PC-3 (cell line): ENCODE measurements at regions not wholly inside any gene's neighbourhood (a gene's known extent, or its start where the extent isn't known, plus 50 kb on each side); places are given as distances from the start of the nearest gene placed in this dataset.

Experiments
- ATAC-seq: fragments of 200-7000 bp; cut with Tn5 transposase; 2 replicates; pipeline ENCODE4 v1.9.1; 2020; ENCODE audit warnings: mild to moderate bottlenecking, moderate library complexity
- BruUV-seq: library from RNA; stranded (reverse); fragments of 400-500 nt; replicated peaks from 2 replicates; lab custom pipeline; 2021; lab: Mats Ljungman, UMichigan
- CTCF ChIA-PET: fragments of 300-600 bp; sonication (Branson Sonifier 250); formaldehyde crosslinking; loops from one replicate; lab custom pipeline; 2022; ENCODE audit warnings: antibody characterized with exemption; lab: Charles Lee
- POLR2A ChIA-PET: fragments of 300-600 bp; sonication (Branson Sonifier 250); formaldehyde crosslinking; loops from one replicate; lab custom pipeline; 2022; ENCODE audit warnings: antibody characterized with exemption; ENCODE audit not compliant: unreplicated experiment; lab: Charles Lee
- DNase-seq: peaks from one replicate; pipeline ENCODE4 v3.0.0-alpha.2; 2015
- H2AFZ ChIP-seq: fragments of 300-600 bp; sonication (generic); 2 replicates; pipeline ENCODE4 v1.6.0; 2016; ENCODE audit warnings: antibody characterized with exemption, low read length
- H3F3A ChIP-seq: fragments of 300-600 bp; sonication (generic); one replicate; pipeline ENCODE4 v1.6.0; 2017; ENCODE audit warnings: antibody characterized with exemption, low read length, control low read depth, mild to moderate bottlenecking; ENCODE audit not compliant: unreplicated experiment
- H3K27ac ChIP-seq: fragments of 300-600 bp; sonication (generic); 2 replicates; pipeline ENCODE4 v1.5.1; 2016; ENCODE audit warnings: mild to moderate bottlenecking, low read length
- H3K27me3 ChIP-seq: fragments of 300-600 bp; sonication (generic); 2 replicates; pipeline ENCODE4 v1.6.1; 2016; ENCODE audit warnings: low read length, mixed read lengths
- H3K36me3 ChIP-seq: fragments of 300-600 bp; sonication (generic); 2 replicates; pipeline ENCODE4 v1.6.1; 2016; ENCODE audit warnings: low read depth, mixed run types, low read length, mixed read lengths
- H3K4me1 ChIP-seq: fragments of 300-600 bp; sonication (generic); 2 replicates; pipeline ENCODE4 v1.5.1; 2016; ENCODE audit warnings: low read length; ENCODE audit not compliant: insufficient read depth
- H3K4me2 ChIP-seq: fragments of 300-600 bp; sonication (generic); 2 replicates; pipeline ENCODE4 v1.6.0; 2016; ENCODE audit warnings: low read length
- H3K4me3 ChIP-seq: fragments of 300-600 bp; sonication (generic); 2 replicates; pipeline ENCODE4 v1.5.1; 2016; ENCODE audit warnings: mild to moderate bottlenecking, low read length, mixed read lengths
- H3K79me2 ChIP-seq: fragments of 300-600 bp; sonication (generic); 2 replicates; pipeline ENCODE4 v1.6.1; 2017; ENCODE audit warnings: low read length, mixed read lengths
- H3K9ac ChIP-seq: fragments of 300-600 bp; sonication (generic); 2 replicates; pipeline ENCODE4 v1.6.0; 2016; ENCODE audit warnings: mild to moderate bottlenecking, low read length
- H3K9me2 ChIP-seq: fragments of 300-600 bp; sonication (generic); replicated peaks from 2 replicates; pipeline ENCODE4 v1.6.1; 2016; ENCODE audit warnings: mixed run types, low read length, mixed read lengths
- H3K9me3 ChIP-seq: fragments of 300-600 bp; sonication (generic); 2 replicates; pipeline ENCODE4 v1.6.1; 2016; ENCODE audit warnings: low read length, mixed read lengths
- H4K20me1 ChIP-seq: fragments of 300-600 bp; sonication (generic); 2 replicates; pipeline ENCODE4 v1.6.1; 2016; ENCODE audit warnings: low read length, mixed read lengths
- CTCF ChIP-seq: fragments of 300-600 bp; sonication (generic); conservative IDR thresholded peaks from 2 replicates; pipeline ENCODE4 v1.5.1; 2017; ENCODE audit warnings: antibody characterized with exemption, low read depth, mild to moderate bottlenecking, low read length
- EZH2 ChIP-seq: fragments of 300-600 bp; sonication (generic); IDR thresholded peaks from one replicate; pipeline ENCODE4 v1.6.1; 2017; ENCODE audit warnings: antibody characterized with exemption, mild to moderate bottlenecking, low read length; ENCODE audit not compliant: unreplicated experiment
- EZH2phosphoT487 ChIP-seq: fragments of 300-600 bp; sonication (generic); IDR thresholded peaks from 2 replicates; pipeline ENCODE4 v1.6.1; 2018; ENCODE audit warnings: mild to moderate bottlenecking, antibody characterized with exemption, low read length, borderline replicate concordance
- intact Hi-C: fragments of 100-400 bp; cut with micrococcal nuclease; formaldehyde crosslinking; loops from 2 replicates; pipeline ENCODE4 v1.9.0; 2023

- Histone ChIP-seq H3K4me3 (no peak overlapping the region), H3K9me3 (peaks cover 8% of the 10 kb centered on the region; the same call in 1 of the 2 replicates), H3K9me2 (no peaks in the 10 kb centered on the region), H3K9ac (no peak overlapping the region), H4K20me1 (no peaks in the 10 kb centered on the region), H3K79me2 (no peaks in the 10 kb centered on the region), H2AFZ (no peak overlapping the region), H3K4me1 (no peaks in the 10 kb centered on the region), H3K4me2 (no peak overlapping the region), H3K27me3 (peaks cover 20% of the 10 kb centered on the region), H3K36me3 (0 out of 2 replicates have a peak, but pooled peaks cover 4% of the 10 kb centered on the region), H3K27ac (no peak overlapping the region), H3F3A (no peaks in the 10 kb centered on the region)
- DNase-seq: peak; percentile 94
- peak; percentile 78 for ATAC-seq
- ChIA-PET POLR2A (interaction anchor here (0.6 kb wide), 1 partner anchor 347 kb away, joined by 3 read pairs; no protein-coding TSS in a partner anchor), CTCF (no interaction called here)
- TF ChIP-seq CTCF: no peak
- no peak for TF ChIP-seq EZH2phosphoT487
- TF ChIP-seq EZH2: no peak
- BruUV-seq: no TSS peak
- intact Hi-C loops: no loop called here
Measured at GRCh38 chr14:59013672-59014298, 174.7 kb upstream of the DAAM1 start.

DNA sequence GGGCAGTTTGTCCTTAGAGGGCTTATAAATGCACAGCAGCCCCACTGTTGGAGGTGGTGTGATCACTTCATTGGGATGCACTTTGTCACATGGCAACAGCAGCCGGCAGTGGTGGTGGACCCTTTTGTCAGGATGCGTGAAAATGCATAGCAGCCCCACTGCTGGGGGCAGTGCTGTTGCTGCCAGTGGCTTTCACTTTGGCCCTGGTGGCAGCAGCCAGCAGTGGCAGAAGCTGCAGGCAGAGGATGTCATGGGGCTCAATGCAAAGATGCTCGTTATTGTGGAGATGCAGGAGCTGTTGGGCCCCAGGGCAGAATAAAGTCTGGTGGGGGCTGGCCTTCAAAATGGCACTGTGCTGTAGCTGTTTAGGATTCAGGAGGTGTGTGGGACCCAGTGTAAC lies 173.0 kb upstream of the DAAM1 start:
- Histone ChIP-seq H3K9me2 (no peaks in the 10 kb centered on the region), H3K27ac (no peak overlapping the region), H3K27me3 (peaks cover 19% of the 10 kb centered on the region), H3K79me2 (no peaks in the 10 kb centered on the region), H3F3A (no peaks in the 10 kb centered on the region), H3K9ac (no peak overlapping the region), H3K4me2 (no peak overlapping the region), H3K4me3 (no peak overlapping the region), H3K36me3 (0 out of 2 replicates have a peak, but pooled peaks cover 4% of the 10 kb centered on the region), H2AFZ (no peak overlapping the region), H3K9me3 (peaks cover 8% of the 10 kb centered on the region; the same call in 1 of the 2 replicates), H4K20me1 (no peaks in the 10 kb centered on the region), H3K4me1 (no peaks in the 10 kb centered on the region)
- BruUV-seq: no TSS peak
- no peak for DNase-seq
- ChIA-PET CTCF (no interaction called here), POLR2A (no interaction called here)
- intact Hi-C loops: no loop called here
- no peak for ATAC-seq
- no peak for TF ChIP-seq EZH2
- no peak for TF ChIP-seq EZH2phosphoT487

- TF ChIP-seq EZH2: no peak
- TF ChIP-seq CTCF: no peak
- no peak for TF ChIP-seq EZH2phosphoT487
- H3F3A ChIP-seq: no peaks in the 10 kb centered on the region
- ATAC-seq (no peak), DNase-seq (no peak)
- H3K27me3 ChIP-seq: peaks cover 21% of the 10 kb centered on the region
- H3K4me1 ChIP-seq: no peaks in the 10 kb centered on the region
- H3K9me3 ChIP-seq: peaks cover 4% of the 10 kb centered on the region; the same call in 1 of the 2 replicates
- no peak overlapping the region for H2AFZ ChIP-seq
- intact Hi-C loops: no loop called here
- no peak overlapping the region for H3K4me3 ChIP-seq
- H3K4me2 ChIP-seq: no peak overlapping the region
- no peaks in the 10 kb centered on the region for H3K9me2 ChIP-seq
- CTCF ChIA-PET: no interaction called here
- 0 out of 2 replicates have a peak, but pooled peaks cover 3% of the 10 kb centered on the region for H3K36me3 ChIP-seq
- H3K79me2 ChIP-seq: no peaks in the 10 kb centered on the region
- no peaks in the 10 kb centered on the region for H4K20me1 ChIP-seq
- POLR2A ChIA-PET: no interaction called here
- BruUV-seq: no TSS peak
- H3K9ac ChIP-seq: no peak overlapping the region
- no peak overlapping the region for H3K27ac ChIP-seq
Measured at GRCh38 chr14:59017285-59017965, 171.0 kb upstream of the DAAM1 start.
